Activated CD8-positive, alpha-beta memory T cell treated with anti-CD3 and anti-CD28 coated beads, Interleukin-2, amount 50 U/mL, for 4 hours (primary cell): ENCODE measurements at regions not wholly inside any gene's neighbourhood (a gene's known extent, or its start where the extent isn't known, plus 50 kb on each side); places are given as distances from the start of the nearest gene placed in this dataset.

Experiments
- DNase-seq: peaks from one replicate; pipeline ENCODE4 v3.0.0-alpha.2; 2020

- no peak for DNase-seq
These were observed 277.8 kb downstream of the MN1 start for GRCh38 chr22:27523711-27524110.

GRCh38 chr22:27525711-27526110 lies 275.8 kb downstream of the MN1 start:
- no peak for DNase-seq

DNA sequence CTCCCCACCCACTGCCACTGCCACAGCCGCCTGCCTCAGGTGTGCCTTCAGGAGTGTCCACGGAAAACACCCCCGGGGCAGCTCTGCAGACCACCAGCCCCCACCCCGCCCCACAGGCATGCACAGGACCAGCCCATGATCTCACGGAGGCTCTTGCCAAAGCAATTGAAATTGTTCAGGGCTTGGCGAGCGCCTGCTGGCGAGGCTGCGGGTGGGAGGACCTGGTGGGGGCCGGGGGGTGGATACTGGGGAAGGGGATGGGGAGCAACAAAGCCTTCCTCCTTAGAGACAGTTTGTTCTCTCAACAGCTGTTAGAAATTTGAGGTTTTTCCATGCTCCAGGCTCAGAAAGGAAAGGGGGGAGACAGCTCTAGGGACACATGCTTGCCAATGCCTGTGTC lies 274.7 kb downstream of the MN1 start:
- no peak for DNase-seq

DNA sequence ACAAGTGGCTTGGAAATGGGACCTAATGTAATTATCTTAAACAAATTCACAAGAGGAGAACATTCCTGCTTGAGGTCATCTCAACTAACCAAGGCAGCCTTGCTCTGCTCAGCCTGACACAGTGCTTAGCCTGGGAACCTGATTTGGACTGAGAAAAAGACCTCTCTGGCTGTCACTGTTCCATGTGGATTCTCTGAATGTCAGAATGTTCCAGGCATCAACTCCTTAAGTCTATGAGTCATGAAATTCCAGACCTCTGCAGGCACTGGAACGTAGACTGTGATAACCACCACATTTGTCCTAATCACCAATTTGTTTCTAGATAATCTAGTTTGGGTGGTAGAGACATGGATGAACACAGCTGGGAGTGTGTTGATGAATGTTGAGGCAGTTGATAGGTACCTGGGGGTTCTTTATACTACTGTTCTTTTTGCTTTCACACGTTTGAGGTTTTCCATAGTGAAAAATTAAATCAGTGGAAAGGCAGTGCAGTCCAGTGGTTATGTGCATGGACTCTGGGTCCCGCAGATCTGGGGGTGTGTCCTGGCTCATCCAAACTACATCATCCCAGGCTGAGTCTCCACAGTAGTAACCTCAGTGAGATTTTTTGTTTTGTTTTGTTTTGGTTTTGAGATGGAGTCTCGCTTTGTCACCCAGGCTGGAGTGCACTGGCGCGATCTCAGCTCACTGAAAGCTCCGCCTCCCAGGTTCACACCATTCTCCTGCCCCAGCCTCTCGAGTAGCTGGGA lies 269.6 kb downstream of the MN1 start:
- no peak for DNase-seq

DNA sequence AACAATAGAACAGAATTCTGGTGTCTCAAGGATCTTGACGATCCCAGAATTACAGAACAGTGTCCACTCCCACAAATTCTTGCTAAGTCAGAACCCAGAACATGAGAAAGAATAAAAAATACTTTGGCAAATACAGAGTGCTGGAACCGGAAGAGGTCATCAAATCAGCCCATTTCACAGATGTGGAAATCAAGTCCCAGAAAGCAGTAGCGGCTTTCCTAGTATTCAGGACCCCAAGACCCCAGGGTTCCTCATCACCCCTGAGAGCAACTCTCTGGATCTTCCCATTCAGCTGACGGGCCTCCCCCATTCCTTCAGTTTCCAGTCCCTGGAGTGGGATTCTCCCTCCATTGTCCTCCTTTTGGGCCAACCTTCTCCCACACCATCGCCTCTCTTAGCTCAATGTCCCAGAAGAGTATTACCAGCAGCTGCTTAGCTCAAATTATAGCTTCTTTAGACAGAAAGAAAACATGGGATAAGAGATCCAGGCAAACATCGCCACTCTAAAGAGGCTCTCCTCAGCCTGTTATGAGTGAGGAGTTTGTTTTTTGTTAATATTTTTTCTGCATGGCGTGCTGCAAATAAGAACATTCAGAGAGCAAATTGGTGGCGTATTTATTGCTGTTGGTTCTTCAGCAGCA lies 268.3 kb downstream of the MN1 start:
- no peak for DNase-seq

DNA sequence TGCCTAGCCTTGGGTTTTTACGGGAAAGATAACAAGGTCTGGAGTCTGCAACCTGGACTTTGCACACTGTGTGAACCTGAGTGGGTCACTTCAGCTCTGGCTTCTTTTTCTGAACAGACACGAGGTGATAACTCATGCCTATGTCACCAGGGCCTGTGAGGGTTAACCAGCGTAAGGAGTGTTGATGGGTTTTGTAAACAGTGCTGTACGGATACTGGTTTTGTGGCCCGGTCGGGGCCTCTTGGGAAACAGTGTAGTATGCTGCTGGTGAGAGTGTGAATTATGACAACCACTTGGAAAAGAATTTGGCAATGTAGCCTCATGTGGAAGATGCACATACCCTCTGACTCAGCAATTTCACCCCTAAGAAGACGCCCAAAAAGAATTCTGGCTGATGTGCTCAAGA lies 266.8 kb downstream of the MN1 start:
- DNase-seq: no peak

DNA sequence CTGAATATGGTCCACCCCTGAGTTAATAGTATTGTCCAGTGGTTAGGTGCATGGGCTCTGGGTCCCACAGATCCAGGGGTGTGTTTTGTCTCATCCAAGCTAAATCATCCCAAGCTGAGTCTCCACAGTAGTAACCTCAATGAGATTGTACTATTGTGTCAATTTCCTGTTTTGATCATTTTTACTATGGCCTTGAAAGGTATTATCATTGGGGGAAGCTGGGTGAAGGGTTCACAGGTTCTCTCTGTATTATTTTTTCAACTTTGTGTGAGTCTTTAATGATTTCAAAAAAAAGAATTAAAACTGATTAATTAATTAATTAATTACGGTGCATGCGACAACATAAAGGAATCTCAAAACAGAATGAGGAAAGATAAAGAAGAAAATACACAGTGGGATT lies 266.1 kb downstream of the MN1 start:
- DNase-seq: no peak

- DNase-seq: no peak
These were observed 264.1 kb downstream of the MN1 start for GRCh38 chr22:27537501-27537900.

DNA sequence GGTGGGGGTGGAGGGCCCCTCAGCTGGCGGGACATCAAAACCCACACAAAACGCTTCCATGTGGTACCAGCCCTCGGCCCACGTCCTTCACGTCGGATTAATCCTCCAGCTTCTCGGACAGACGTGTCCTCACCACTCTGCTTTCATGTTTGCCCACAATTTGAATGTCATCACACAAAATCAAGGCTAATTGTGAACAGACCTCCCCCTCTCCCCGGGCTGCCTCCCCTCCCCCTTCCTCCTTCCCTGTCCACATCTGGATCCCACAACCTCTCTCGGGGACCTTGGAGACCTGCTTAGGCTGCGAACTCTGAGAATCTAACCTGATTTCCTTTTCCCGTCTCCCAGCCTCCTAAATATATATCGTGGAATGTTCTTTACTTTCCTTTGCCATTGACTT lies 262.9 kb downstream of the MN1 start:
- DNase-seq: no peak

DNA sequence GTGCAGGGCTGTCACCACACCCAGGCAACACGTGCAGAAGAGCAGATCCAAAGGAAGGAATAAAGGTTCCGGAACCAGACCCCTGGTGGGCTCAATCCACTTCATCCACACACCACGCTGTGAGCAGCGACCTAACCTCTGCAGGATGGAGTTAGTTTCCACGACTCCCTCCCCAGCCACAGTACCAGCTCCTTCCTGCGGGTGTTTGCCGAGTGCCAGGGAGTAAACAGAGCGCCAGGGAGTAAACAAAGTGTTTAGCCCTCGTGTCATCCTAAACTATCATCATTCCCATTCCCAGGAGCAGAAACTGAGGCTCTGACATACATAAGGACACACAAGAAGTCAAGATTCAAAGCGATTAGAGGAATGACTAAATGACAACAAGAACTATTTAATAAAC lies 261.3 kb downstream of the MN1 start:
- no peak for DNase-seq

DNA sequence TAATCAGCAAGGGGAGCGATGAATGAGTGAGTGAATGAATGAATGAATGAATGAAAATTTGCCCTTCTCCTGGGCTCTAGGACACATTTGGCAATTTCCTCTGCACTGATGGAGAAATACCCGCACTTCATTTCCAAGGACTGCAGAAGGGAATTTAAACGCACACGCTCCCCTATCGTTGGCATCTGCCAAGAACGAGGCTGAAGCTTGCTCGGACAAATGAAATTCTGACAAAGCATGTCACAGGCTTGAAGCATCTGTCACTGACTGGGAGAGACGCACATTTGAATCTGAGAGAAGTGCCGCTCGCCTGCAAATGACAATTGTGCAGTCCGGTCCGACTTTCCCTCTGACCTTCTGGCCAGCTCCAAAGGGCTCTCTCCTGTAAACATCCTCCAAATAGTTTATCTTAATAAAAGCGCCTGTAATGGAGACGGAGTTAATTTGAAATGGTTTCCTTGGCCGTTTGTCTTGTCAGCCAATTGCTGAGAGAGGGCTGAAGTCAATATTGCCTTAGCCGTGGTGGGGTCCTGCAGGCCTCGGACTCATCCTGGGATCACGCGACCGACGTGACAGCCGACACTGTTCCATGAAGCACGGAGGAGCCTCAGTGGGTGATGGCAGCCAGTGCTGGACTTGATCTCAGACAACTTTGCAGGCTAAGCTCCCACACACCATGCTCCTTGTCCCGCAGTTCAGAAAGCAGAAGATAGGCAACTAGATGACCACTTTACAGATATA lies 260.7 kb downstream of the MN1 start:
- no peak for DNase-seq

DNA sequence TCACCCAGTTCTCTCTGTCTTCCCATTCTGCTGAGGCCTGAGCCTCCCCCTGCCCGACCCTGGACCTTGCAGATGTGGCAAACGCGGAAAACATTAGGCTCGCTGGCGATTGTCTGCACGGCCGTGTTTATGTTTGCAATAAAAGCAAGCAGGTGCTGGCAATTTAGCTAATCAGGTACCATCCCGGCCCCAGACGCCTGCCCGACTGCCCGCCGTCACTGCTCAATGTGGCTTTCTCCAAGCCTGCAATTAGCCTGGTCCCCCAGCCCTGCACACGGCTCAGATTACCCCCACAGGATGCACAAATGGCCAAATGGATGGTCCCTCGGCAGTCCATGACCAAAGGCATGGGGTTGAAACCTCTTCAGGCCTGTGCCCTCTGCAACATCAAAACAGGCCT lies 259.7 kb downstream of the MN1 start:
- DNase-seq: no peak

- DNase-seq: no peak
These were observed 259.0 kb downstream of the MN1 start for GRCh38 chr22:27542602-27543001.

DNA sequence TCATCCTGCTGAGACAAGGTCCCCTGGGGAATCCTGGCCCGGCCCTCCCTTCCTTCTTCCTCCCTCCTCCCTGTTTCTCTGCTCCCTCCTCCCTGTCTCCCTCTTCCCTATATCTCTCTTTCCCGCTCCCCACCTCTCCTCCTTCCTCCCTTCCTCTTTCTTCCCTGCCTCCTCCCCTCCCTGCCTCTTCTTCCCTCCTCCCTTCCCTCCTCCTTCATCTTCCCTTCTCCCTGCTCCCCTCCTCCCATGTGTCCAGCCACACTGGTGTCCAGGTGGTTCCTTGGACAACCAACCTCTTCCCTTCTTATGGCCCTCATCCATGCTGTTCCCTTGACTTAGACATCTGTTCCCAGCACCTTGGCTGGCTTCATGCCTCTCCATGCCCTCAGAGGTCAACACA lies 258.1 kb downstream of the MN1 start:
- no peak for DNase-seq

DNA sequence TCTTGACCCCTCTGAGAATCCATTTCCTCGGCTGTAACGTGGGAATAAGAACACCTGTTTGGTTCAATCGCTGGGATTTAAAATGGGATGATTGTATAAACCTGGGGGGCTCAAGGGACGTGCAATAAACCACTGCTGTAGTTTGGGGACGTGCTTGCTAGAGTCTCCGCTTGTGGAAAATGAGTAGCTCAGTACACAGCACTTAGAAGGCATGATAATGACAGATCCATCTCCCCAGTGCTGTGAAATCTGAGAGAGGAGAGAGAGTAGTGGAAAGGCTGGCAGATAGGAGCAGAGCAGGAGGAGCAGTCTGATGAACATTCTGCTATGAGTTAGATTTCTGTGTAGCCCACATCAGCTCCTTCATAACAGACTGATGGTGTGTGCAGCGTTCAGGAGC lies 256.5 kb downstream of the MN1 start:
- DNase-seq: no peak

DNA sequence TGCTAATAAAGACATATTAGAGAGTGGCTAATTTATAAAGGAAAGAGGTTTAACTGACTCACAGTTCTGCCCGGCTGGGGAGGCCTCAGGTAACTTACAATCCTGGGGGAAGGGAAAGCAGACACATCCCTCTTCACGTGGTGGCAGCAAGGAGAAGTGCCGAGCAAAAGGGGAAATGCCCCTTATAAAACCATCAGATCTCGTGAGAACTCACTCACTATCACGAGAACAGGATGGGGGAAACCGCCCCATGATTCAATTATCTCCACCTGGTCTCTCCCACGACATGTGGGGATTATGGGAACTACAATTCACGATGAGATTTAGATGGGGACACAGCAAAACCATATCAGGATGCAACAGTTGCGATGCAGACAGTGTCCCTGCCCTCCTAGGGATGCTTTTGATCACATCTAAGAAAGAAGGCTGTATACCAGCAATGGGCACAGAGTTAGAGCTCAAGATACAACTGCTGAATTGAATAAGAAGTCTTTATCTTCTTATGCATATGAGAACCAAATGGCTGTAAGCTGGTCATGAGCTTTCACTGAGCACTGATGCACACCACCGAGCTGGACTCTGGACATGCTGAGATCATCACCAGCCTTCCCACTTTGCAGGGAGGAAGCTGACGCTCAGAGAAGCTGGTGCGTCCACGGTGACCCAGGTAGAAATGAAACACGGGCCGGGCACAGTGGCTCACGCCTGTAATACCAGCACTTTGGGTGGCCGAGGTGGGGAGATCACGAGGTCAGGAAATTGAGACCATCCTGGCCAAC lies 255.2 kb downstream of the MN1 start:
- DNase-seq: no peak

GRCh38 chr22:27551402-27551801 lies 250.2 kb downstream of the MN1 start:
- DNase-seq: no peak

GRCh38 chr22:27552176-27552575 lies 249.4 kb downstream of the MN1 start:
- no peak for DNase-seq

DNA sequence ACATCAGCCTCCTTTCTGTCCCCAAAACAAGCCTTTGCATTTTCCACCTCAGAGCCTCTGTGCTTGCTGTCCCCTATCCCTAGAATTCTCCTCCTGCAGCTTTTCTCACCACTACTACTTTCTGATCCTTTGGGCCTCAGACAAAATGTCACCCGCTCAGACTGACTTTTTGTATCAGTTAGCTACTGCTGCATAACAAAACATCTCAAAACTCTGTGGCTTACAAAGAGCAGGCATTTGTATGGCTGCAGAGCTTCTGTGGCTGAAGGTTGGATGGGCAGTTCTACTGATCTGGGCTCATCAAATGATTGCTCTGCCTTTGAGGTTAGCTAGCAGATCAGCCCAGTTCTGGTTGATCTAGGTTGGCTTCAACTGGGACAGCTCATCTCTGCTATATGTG lies 248.7 kb downstream of the MN1 start:
- DNase-seq: no peak

GRCh38 chr22:27554106-27554811 lies 247.3 kb downstream of the MN1 start:
- DNase-seq: no peak

- no peak for DNase-seq
These were observed 246.6 kb downstream of the MN1 start for GRCh38 chr22:27554841-27555456.

GRCh38 chr22:27556371-27556770 lies 245.2 kb downstream of the MN1 start:
- no peak for DNase-seq
